ENCODE measurements at regions not wholly inside any gene's neighbourhood (a gene's known extent, or its start where the extent isn't known, plus 50 kb on each side); places are given as distances from the start of the nearest gene placed in this dataset.
A peak's percentile ranks its signal among the peaks of the same experiment; 100 is the strongest.

DNA sequence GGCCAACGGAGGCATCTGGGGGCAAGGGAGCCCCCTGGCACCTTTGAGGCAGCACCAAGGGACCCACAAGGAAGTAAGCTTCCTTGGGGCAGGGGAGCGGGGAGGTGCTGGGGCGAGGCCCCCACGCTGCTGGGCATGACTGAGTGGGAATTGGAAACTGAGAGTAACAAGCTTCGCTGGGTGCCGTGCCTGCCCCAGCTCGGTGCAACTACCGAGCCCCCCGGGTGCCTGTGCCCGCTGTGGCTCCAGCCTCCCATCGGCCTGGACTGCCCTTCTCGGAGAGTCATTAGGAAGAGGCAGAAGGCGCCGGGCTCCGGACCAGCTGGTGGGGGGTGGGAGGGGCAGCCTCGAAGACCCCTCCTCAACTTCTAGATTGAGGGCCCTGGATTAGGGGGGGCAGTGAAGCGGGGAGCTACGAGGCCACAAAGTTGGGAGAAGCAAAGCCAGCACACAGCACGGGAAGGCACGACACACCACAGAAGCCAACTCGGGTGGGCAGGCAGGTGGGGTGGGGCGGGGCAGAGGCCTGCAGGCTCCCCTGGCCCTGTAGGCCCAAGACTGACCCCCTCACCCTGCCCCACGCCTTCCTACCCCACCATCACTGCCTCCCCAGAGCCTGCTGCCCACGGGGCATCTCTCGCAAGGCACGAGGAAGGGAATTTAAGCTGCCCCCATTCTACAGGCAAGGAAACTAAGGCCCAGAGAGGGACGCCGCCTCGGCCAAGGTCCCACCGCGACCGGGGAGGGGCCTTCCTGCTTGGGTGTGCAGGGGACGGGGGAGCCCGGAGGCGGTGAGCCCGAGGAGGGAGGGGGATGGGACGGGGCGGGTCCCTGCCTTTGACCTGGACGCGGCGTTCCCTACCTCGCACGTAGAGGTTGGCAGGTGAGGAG is 83.2 kb downstream of the PTPRS start:
- no peaks in the 10 kb centered on the region for H3K27me3 ChIP-seq (ENCODE audit: control insufficient read depth in 1 of 2, insufficient read depth in 2 of 2, low read length in 2 of 2)
- peaks cover 61% of the 10 kb centered on the region for H3K36me3 ChIP-seq (ENCODE audit: insufficient read depth, low read length)
- no peak overlapping the region for H3K9ac ChIP-seq (ENCODE audit: low read length)
- no peak overlapping the region for H3K4me3 ChIP-seq (ENCODE audit: low read depth in 1 of 2, low read length in 2 of 2)
- peaks cover 7% of the 10 kb centered on the region for H3K9me3 ChIP-seq (ENCODE audit: low read length)
- no peaks in the 10 kb centered on the region for H3K4me1 ChIP-seq (ENCODE audit: insufficient read depth, low read length)
- no peak overlapping the region for H3K27ac ChIP-seq (ENCODE audit: low read depth, low read length)

DNA sequence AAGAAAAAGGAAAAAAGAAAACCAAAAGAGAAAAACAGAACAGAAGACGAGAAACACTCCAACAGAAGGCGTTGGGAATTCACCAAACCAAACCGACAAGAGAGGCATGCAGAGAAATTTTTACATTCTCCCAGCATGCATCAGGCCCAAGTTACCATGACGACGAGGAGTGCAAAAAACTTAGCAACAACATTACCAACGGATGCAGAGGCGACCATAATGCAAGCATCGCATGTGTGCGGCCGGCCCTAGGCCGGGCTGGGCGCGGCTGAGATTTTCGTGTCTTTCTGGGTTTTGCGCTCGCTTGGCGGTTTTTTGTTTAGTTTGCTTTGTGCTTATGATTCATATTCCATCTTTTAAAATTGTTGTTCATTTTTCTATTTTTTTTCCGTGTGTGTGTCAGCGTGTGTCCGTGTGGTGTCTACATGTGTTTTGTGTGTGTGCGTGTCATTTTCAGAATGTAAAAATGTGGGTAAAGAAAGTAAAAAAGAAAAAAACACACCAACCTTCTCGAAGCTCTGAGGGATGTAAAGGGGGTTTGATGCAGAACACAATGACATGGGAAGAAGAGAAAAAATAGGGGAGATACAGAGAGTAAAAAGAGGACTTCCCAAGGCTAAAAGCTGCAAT is 84.9 kb downstream of the PTPRS start:
- H3K36me3 ChIP-seq (ENCODE audit: insufficient read depth, low read length), result peaks cover 50% of the 10 kb centered on the region
- H3K9ac ChIP-seq (ENCODE audit: low read length), result no peak overlapping the region
- H3K4me1 ChIP-seq (ENCODE audit: insufficient read depth, low read length), result no peaks in the 10 kb centered on the region
- peaks cover 7% of the 10 kb centered on the region for H3K9me3 ChIP-seq (ENCODE audit: low read length)
- no peak overlapping the region for H3K4me3 ChIP-seq (ENCODE audit: low read depth in 1 of 2, low read length in 2 of 2)
- no peak overlapping the region for H3K27ac ChIP-seq (ENCODE audit: low read depth, low read length)
- H3K27me3 ChIP-seq (ENCODE audit: control insufficient read depth in 1 of 2, insufficient read depth in 2 of 2, low read length in 2 of 2), result no peaks in the 10 kb centered on the region

DNA sequence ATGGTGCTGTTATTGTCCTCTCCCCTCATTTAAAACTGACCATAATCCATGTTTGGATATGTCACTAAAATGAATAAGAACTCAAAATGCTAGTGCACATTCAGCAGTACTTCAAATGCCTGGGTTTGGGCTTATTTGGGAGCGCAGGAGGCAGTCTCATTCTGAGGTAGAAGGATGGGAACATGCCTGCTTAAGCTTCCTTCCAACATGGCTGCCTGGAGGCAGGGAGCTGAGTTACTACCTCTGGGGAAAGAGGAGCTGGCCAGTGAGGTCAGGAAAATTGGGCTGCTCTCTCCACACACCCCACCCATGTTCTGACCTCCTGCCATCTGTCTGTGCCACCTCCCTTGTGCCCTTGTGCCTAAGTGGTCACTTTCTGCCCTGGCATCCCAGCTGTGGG is 85.7 kb downstream of the PTPRS start:
- H3K27me3 ChIP-seq (ENCODE audit: control insufficient read depth in 1 of 2, insufficient read depth in 2 of 2, low read length in 2 of 2), result no peaks in the 10 kb centered on the region
- peak overlapping the region in 1 of 2 donors; percentile 7 for H3K4me3 ChIP-seq (ENCODE audit: low read depth in 1 of 2, low read length in 2 of 2)
- peaks cover 46% of the 10 kb centered on the region for H3K36me3 ChIP-seq (ENCODE audit: insufficient read depth, low read length)
- no peak overlapping the region for H3K9ac ChIP-seq (ENCODE audit: low read length)
- no peaks in the 10 kb centered on the region for H3K4me1 ChIP-seq (ENCODE audit: insufficient read depth, low read length)
- H3K27ac ChIP-seq (ENCODE audit: low read depth, low read length), result no peak overlapping the region
- H3K9me3 ChIP-seq (ENCODE audit: low read length), result peaks cover 7% of the 10 kb centered on the region

DNA sequence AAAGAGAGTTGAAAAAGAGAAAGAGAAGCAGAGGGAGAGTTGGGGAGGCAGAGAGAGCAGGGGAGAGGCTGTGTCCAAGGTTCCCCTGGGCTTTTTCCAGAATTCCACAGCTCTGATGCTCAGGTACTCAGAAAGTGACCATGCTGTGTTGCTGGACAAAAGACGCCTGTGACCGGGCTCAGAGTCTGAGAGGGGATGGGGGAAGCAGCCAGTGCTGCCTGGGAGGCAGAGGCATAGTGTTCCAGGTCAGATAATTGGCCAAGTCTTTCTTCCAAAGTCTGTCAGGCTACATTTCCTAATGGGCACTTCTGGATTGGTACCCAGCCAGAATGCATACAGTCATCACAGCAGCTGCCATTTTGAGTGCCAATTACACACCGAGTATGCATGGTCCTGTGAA is 86.1 kb downstream of the PTPRS start:
- peak overlapping the region in 1 of 2 donors; percentile 7 for H3K4me3 ChIP-seq (ENCODE audit: low read depth in 1 of 2, low read length in 2 of 2)
- H3K36me3 ChIP-seq (ENCODE audit: insufficient read depth, low read length), result peaks cover 42% of the 10 kb centered on the region
- no peak overlapping the region for H3K9ac ChIP-seq (ENCODE audit: low read length)

DNA sequence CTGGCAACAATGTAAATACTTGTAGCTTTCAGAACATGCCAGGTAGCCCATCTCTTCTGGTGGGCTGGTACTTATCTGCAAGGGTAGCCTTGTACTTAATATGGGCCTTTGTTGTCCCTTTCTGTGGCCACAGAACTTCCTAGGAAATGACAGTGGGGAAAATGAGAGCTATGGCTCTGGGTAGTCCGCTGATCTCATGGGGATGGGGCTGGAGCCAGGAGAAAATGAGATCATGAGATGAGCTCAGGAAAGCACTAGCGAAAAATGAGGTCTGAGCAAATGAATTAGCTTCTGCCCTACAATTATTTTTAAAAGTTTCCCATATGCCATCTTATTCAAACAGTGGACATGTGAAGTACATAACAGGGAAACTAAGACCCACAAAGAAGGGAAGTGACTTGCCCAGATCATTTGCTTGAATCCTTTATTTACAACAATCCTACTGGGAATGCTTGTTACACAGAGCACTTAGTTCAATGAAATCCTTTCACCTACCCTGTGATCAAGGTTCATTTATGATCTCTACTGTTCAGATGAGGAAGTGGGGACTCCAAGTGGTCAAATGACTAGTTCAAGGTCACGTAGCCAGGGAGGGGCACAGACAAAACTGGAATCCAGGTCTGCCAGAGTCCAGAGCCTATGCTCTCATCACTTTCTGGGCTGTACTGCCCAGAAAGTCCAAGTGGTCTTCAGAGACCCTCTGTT is 87.1 kb downstream of the PTPRS start:
- Histone ChIP-seq H3K4me1 (ENCODE audit: insufficient read depth, low read length) (no peaks in the 10 kb centered on the region), H3K9ac (ENCODE audit: low read length) (no peak overlapping the region), H3K27ac (ENCODE audit: low read depth, low read length) (no peak overlapping the region), H3K9me3 (ENCODE audit: low read length) (peaks cover 7% of the 10 kb centered on the region), H3K4me3 (ENCODE audit: low read depth in 1 of 2, low read length in 2 of 2) (no peak overlapping the region), H3K27me3 (ENCODE audit: control insufficient read depth in 1 of 2, insufficient read depth in 2 of 2, low read length in 2 of 2) (no peaks in the 10 kb centered on the region), H3K36me3 (ENCODE audit: insufficient read depth, low read length) (peaks cover 40% of the 10 kb centered on the region)

More for the DNA sequence above, 86.1 kb downstream of the PTPRS start:
- Histone ChIP-seq H3K27me3 (ENCODE audit: control insufficient read depth in 1 of 2, insufficient read depth in 2 of 2, low read length in 2 of 2) (no peaks in the 10 kb centered on the region), H3K9me3 (ENCODE audit: low read length) (peaks cover 7% of the 10 kb centered on the region), H3K4me1 (ENCODE audit: insufficient read depth, low read length) (no peaks in the 10 kb centered on the region), H3K27ac (ENCODE audit: low read depth, low read length) (no peak overlapping the region)

DNA sequence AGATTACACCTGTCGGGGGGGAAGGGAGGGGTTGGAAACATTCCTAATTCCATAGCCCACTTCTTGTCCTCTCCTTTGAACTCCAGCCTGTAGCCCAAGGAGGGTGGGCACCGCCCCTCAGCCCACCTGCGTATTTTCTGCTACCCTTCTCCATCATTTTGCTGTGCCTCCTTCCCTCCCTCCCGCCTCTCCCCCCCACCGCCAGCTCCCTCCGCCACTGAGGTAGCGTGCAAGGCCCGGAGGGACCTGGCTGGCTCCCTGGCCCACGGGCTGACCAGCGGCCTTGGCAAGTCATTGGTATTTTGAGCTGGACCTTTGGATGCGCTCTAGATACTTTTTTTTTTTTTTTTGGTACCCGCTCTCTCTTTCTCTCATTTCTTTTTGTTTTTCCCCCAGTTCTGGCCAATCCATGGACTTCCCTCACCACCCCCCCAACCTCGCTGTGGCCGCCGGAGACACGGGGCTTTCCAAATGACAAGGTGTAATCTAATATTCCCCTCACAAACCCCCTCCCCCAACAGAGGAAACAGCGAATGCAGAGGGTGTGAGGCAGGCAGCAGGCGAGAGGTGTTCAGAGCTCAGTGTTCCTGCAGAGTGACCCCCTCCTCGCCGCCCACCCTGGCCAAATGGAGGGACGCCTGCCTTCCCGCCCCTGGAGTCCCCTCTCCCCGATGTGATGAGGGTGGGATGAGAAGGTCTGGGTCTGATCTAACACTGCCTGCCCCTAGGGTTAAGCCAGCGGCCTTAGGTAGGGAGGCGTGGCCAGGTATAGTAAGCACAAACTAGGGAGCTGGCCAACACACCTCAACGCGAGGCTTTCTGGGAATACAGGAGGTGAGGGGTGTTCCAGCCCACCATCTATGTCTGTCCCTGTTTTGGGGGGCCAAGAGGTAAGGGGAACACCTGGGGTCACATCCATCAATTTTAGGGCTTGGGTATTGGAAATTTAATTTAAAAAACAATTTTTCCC is 89.2 kb downstream of the PTPRS start:
- H3K9me3 ChIP-seq (ENCODE audit: low read length), result peaks cover 7% of the 10 kb centered on the region
- no peaks in the 10 kb centered on the region for H3K4me1 ChIP-seq (ENCODE audit: insufficient read depth, low read length)

DNA sequence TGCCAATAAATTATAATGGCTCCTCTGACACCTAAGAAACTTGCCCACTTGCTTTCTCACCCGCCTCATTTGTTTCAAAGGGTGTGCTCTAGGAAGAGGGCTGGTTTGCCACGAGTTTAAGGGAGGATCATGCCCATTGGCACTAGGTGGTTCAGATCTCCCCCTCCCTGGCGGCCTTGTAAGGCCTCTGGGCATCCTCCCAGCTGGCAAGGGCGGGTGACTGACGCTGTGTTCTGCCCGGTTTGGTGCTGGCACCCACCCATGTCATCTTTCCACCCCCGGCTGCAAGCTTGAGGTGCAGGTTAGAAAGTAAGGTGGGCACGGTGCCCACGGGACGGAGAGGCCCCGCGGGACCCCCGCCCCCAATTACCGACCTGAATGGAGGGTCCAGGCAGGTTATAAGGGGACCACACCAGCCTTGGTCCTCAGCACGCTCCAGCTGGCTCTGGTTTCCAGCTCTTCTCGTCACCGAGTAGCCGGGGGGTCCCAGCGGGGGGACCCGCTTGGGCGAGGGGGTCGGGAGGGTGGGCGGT is 90.4 kb downstream of the PTPRS start:
- Histone ChIP-seq H3K4me1 (ENCODE audit: insufficient read depth, low read length) (no peaks in the 10 kb centered on the region), H3K27me3 (ENCODE audit: control insufficient read depth in 1 of 2, insufficient read depth in 2 of 2, low read length in 2 of 2) (no peaks in the 10 kb centered on the region), H3K4me3 (ENCODE audit: low read depth in 1 of 2, low read length in 2 of 2) (no peak overlapping the region), H3K9ac (ENCODE audit: low read length) (no peak overlapping the region), H3K27ac (ENCODE audit: low read depth, low read length) (no peak overlapping the region), H3K36me3 (ENCODE audit: insufficient read depth, low read length) (peaks cover 10% of the 10 kb centered on the region), H3K9me3 (ENCODE audit: low read length) (peaks cover 7% of the 10 kb centered on the region)

More for the DNA sequence above, 89.2 kb downstream of the PTPRS start:
- Histone ChIP-seq H3K27ac (ENCODE audit: low read depth, low read length) (no peak overlapping the region), H3K4me3 (ENCODE audit: low read depth in 1 of 2, low read length in 2 of 2) (no peak overlapping the region), H3K9ac (ENCODE audit: low read length) (no peak overlapping the region), H3K27me3 (ENCODE audit: control insufficient read depth in 1 of 2, insufficient read depth in 2 of 2, low read length in 2 of 2) (no peaks in the 10 kb centered on the region), H3K36me3 (ENCODE audit: insufficient read depth, low read length) (peaks cover 19% of the 10 kb centered on the region)

DNA sequence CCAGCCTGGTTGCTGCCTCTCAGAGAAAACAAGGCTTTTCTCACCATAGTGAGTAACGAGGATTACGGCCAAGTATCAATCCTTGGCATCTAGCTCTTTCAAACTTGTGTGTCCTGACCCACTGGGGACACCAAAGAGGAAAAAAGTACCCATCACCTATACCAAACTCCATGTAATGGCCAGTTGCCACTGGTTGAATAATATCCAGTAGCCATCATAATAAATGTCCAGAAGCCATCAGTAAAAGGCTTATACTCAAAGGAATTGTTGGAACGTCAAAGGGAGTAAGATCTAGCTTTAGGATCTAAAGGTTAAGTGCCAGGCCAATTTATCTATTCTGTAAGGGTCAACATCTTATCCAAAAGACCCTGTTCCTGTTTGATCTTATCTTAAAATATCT is 91.1 kb downstream of the PTPRS start:
- Histone ChIP-seq H3K27me3 (ENCODE audit: control insufficient read depth in 1 of 2, insufficient read depth in 2 of 2, low read length in 2 of 2) (no peaks in the 10 kb centered on the region), H3K4me1 (ENCODE audit: insufficient read depth, low read length) (no peaks in the 10 kb centered on the region), H3K9me3 (ENCODE audit: low read length) (peaks cover 1% of the 10 kb centered on the region), H3K36me3 (ENCODE audit: insufficient read depth, low read length) (peaks cover 3% of the 10 kb centered on the region), H3K9ac (ENCODE audit: low read length) (no peak overlapping the region), H3K4me3 (ENCODE audit: low read depth in 1 of 2, low read length in 2 of 2) (no peak overlapping the region), H3K27ac (ENCODE audit: low read depth, low read length) (no peak overlapping the region)

DNA sequence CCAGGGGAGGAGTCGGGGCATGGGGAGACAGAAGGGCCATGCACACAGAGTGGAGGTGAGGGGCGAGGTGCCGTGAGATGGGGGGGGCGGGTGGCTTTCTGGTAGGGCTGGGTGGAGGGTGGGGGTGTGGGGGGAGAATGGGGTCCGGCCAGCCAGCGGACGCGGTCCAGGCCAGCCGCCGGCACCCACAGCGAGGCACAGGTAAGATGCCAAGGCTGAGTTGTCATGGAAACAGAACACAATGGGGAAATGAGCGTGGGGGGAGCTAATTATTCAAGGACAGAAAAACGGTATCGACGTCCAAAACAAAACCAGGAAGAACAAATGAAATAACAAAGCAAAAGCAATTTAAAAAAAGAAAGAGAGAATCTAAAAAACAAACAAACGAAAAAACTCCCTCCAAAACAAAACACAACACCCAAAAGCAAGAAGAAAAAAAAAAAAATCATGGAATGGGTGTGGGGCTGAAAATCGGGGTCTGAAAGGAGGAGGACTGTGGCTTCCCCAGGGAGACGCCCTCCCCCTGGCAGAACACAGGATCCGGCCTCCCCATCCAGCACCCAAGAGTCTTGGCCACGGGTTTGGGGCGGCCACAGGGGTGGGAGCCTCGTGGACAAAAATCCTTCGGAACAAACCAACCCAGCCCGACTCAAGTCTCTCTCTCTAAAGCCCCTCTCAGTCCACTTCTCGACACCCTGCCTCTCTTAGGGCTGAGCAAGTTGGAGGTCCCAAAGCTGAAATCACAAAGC is 92.5 kb downstream of the PTPRS start:
- Histone ChIP-seq H3K9me3 (ENCODE audit: low read length) (no peaks in the 10 kb centered on the region), H3K4me3 (ENCODE audit: low read depth in 1 of 2, low read length in 2 of 2) (no peak overlapping the region), H3K27ac (ENCODE audit: low read depth, low read length) (no peak overlapping the region), H3K9ac (ENCODE audit: low read length) (no peak overlapping the region), H3K36me3 (ENCODE audit: insufficient read depth, low read length) (no peaks in the 10 kb centered on the region), H3K4me1 (ENCODE audit: insufficient read depth, low read length) (no peaks in the 10 kb centered on the region), H3K27me3 (ENCODE audit: control insufficient read depth in 1 of 2, insufficient read depth in 2 of 2, low read length in 2 of 2) (no peaks in the 10 kb centered on the region)

DNA sequence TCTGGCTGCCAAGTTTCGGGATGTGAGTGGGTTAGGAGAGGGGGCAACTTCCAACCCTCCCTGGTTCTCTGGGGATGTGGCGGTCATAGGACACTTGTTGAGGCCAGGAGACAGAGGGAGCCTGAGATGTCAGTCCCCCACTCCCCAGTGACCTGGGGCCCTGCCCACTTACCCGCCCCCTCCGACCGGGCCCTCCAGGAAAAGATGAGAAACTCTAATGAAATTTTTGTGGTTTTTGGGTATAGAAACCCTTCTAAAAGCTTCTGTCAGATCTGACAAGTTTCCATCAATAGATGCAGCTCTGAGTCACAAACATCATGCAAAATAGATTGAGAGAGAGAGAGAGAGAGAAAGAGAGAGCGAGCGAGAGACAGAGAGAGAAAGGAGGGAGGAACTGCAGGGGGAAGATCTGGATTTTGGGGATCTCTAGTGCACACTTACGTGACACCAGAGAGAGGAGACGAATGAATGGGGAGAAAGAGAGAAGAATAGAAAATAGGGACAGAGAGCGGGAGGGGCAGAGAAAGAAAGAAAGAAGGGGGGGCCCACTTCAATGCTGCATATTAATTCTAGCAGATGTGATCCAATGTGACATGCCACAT is 94.0 kb downstream of the PTPRS start:
- H3K9me3 ChIP-seq (ENCODE audit: low read length), result no peaks in the 10 kb centered on the region
- no peaks in the 10 kb centered on the region for H3K36me3 ChIP-seq (ENCODE audit: insufficient read depth, low read length)
- no peak overlapping the region for H3K9ac ChIP-seq (ENCODE audit: low read length)
- H3K4me3 ChIP-seq (ENCODE audit: low read depth in 1 of 2, low read length in 2 of 2), result no peak overlapping the region
- no peak overlapping the region for H3K27ac ChIP-seq (ENCODE audit: low read depth, low read length)
- no peaks in the 10 kb centered on the region for H3K4me1 ChIP-seq (ENCODE audit: insufficient read depth, low read length)
- no peaks in the 10 kb centered on the region for H3K27me3 ChIP-seq (ENCODE audit: control insufficient read depth in 1 of 2, insufficient read depth in 2 of 2, low read length in 2 of 2)

All from muscle layer of colon (tissue), 2 donors.